Activated CD4-positive, alpha-beta memory T cell treated with anti-CD3 and anti-CD28 coated beads, Interleukin-2, amount 10 ng/mL, durations not matched to agents 7 days and 5 days (primary cell): ENCODE measurements at regions not wholly inside any gene's neighbourhood (a gene's known extent, or its start where the extent isn't known, plus 50 kb on each side); places are given as distances from the start of the nearest gene placed in this dataset.
"Not testable (repeated sequence)": the region's sequence is repeated elsewhere in the genome, so short reads cannot be mapped to it uniquely, and the experiment has no call there.

Source experiments
- CTCF ChIA-PET: fragments of 350-600 bp; sonication (Branson Sonifier 250); formaldehyde crosslinking; loops from one replicate; lab custom pipeline; 2021; ENCODE audit warnings: antibody characterized with exemption, inconsistent platforms; lab: Charles Lee
- POLR2A ChIA-PET: fragments of 350-600 bp; sonication (Branson Sonifier 250); formaldehyde crosslinking; loops from one replicate; lab custom pipeline; 2021; ENCODE audit warnings: antibody characterized with exemption; lab: Charles Lee
- DNase-seq: peaks from one replicate; pipeline ENCODE4 v3.0.0-alpha.2; 2020
- H3K27ac Mint-ChIP-seq: one replicate; pipeline ENCODE4 v1.8.0; 2021; ENCODE audit warnings: mild to moderate bottlenecking, mixed read lengths
- H3K27me3 Mint-ChIP-seq: one replicate; pipeline ENCODE4 v1.8.0; 2021; ENCODE audit warnings: mixed read lengths
- H3K36me3 Mint-ChIP-seq: one replicate; pipeline ENCODE4 v1.8.0; 2021; ENCODE audit warnings: low read depth, mixed read lengths
- H3K4me1 Mint-ChIP-seq: one replicate; pipeline ENCODE4 v1.8.0; 2021; ENCODE audit warnings: mixed read lengths
- H3K4me3 Mint-ChIP-seq: one replicate; pipeline ENCODE4 v1.8.0; 2021; ENCODE audit warnings: mild to moderate bottlenecking, mixed read lengths
- H3K9me3 Mint-ChIP-seq: one replicate; pipeline ENCODE4 v1.8.0; 2021; ENCODE audit warnings: mixed read lengths

- Mint-ChIP-seq H3K27me3 (no peaks in the 10 kb centered on the region), H3K4me1 (no peaks in the 10 kb centered on the region), H3K9me3 (peaks cover 2% of the 10 kb centered on the region), H3K4me3 (no peak overlapping the region), H3K36me3 (no peaks in the 10 kb centered on the region), H3K27ac (no peak overlapping the region)
- no peak for DNase-seq
- CTCF ChIA-PET, result no interaction called here
- POLR2A ChIA-PET, result no interaction called here
These were observed 708.6 kb downstream of the C4orf33 start for GRCh38 chr4:129804461-129804981.

- no peaks in the 10 kb centered on the region for H3K4me1 Mint-ChIP-seq
- ChIA-PET CTCF (no interaction called here), POLR2A (no interaction called here)
- no peaks in the 10 kb centered on the region for H3K27me3 Mint-ChIP-seq
- no peak for DNase-seq
- H3K27ac Mint-ChIP-seq, result no peak overlapping the region
- H3K9me3 Mint-ChIP-seq, result peaks cover 2% of the 10 kb centered on the region
- H3K4me3 Mint-ChIP-seq, result no peak overlapping the region
- H3K36me3 Mint-ChIP-seq, result no peaks in the 10 kb centered on the region
These were observed 711.0 kb downstream of the C4orf33 start for GRCh38 chr4:129806986-129807385.

- CTCF ChIA-PET, result no interaction called here
- POLR2A ChIA-PET, result no interaction called here
- H3K9me3 Mint-ChIP-seq, result peaks cover 2% of the 10 kb centered on the region
- H3K4me1 Mint-ChIP-seq, result no peaks in the 10 kb centered on the region
- H3K27me3 Mint-ChIP-seq, result no peaks in the 10 kb centered on the region
- H3K36me3 Mint-ChIP-seq, result no peaks in the 10 kb centered on the region
- no peak overlapping the region for H3K4me3 Mint-ChIP-seq
- no peak for DNase-seq
- H3K27ac Mint-ChIP-seq, result no peak overlapping the region
These were observed 712.3 kb downstream of the C4orf33 start for GRCh38 chr4:129808242-129808641.

GRCh38 chr4:129821073-129821472, 725.1 kb downstream of the C4orf33 start:
- Mint-ChIP-seq H3K27ac (no peak overlapping the region), H3K4me1 (no peaks in the 10 kb centered on the region)
- POLR2A ChIA-PET, result no interaction called here

GRCh38 chr4:129821963-129822362, 726.0 kb downstream of the C4orf33 start:
- no peak overlapping the region for H3K27ac Mint-ChIP-seq
- no peaks in the 10 kb centered on the region for H3K27me3 Mint-ChIP-seq
- DNase-seq, result no peak
- no peaks in the 10 kb centered on the region for H3K36me3 Mint-ChIP-seq
- no peaks in the 10 kb centered on the region for H3K9me3 Mint-ChIP-seq
- POLR2A ChIA-PET, result no interaction called here
- CTCF ChIA-PET, result no interaction called here
- no peaks in the 10 kb centered on the region for H3K4me1 Mint-ChIP-seq
- no peak overlapping the region for H3K4me3 Mint-ChIP-seq

More at GRCh38 chr4:129821073-129821472, 725.1 kb downstream of the C4orf33 start:
- Mint-ChIP-seq H3K9me3 (no peaks in the 10 kb centered on the region), H3K27me3 (no peaks in the 10 kb centered on the region), H3K36me3 (no peaks in the 10 kb centered on the region), H3K4me3 (no peak overlapping the region)
- CTCF ChIA-PET, result no interaction called here
- no peak for DNase-seq

GRCh38 chr4:129822701-129823100, 726.7 kb downstream of the C4orf33 start:
- no peak for DNase-seq
- CTCF ChIA-PET, result no interaction called here
- H3K36me3 Mint-ChIP-seq, result no peaks in the 10 kb centered on the region
- POLR2A ChIA-PET, result no interaction called here
- H3K27ac Mint-ChIP-seq, result no peak overlapping the region
- H3K4me1 Mint-ChIP-seq, result no peaks in the 10 kb centered on the region
- no peak overlapping the region for H3K4me3 Mint-ChIP-seq
- H3K27me3 Mint-ChIP-seq, result no peaks in the 10 kb centered on the region
- no peaks in the 10 kb centered on the region for H3K9me3 Mint-ChIP-seq

GRCh38 chr4:129823105-129823504, 727.2 kb downstream of the C4orf33 start:
- CTCF ChIA-PET, result no interaction called here
- POLR2A ChIA-PET, result no interaction called here
- Mint-ChIP-seq H3K4me3 (no peak overlapping the region), H3K27ac (no peak overlapping the region), H3K9me3 (no peaks in the 10 kb centered on the region), H3K27me3 (no peaks in the 10 kb centered on the region), H3K36me3 (no peaks in the 10 kb centered on the region), H3K4me1 (no peaks in the 10 kb centered on the region)
- DNase-seq, result no peak

GRCh38 chr4:129829373-129829772, 733.4 kb downstream of the C4orf33 start:
- CTCF ChIA-PET, result no interaction called here
- no peaks in the 10 kb centered on the region for H3K4me1 Mint-ChIP-seq

GRCh38 chr4:129839687-129840086, 743.7 kb downstream of the C4orf33 start:
- no peak for DNase-seq
- Mint-ChIP-seq H3K36me3 (no peaks in the 10 kb centered on the region), H3K27ac (no peak overlapping the region), H3K9me3 (peaks cover 5% of the 10 kb centered on the region), H3K27me3 (no peaks in the 10 kb centered on the region), H3K4me1 (no peaks in the 10 kb centered on the region), H3K4me3 (no peak overlapping the region)
- CTCF ChIA-PET, result no interaction called here
- POLR2A ChIA-PET, result no interaction called here

More at GRCh38 chr4:129829373-129829772, 733.4 kb downstream of the C4orf33 start:
- Mint-ChIP-seq H3K27ac (no peak overlapping the region), H3K9me3 (no peaks in the 10 kb centered on the region), H3K36me3 (no peaks in the 10 kb centered on the region), H3K27me3 (no peaks in the 10 kb centered on the region), H3K4me3 (no peak overlapping the region)
- no peak for DNase-seq
- POLR2A ChIA-PET, result no interaction called here

GRCh38 chr4:129842096-129842495, 746.1 kb downstream of the C4orf33 start:
- Mint-ChIP-seq H3K4me1 (no peaks in the 10 kb centered on the region), H3K4me3 (no peak overlapping the region), H3K36me3 (no peaks in the 10 kb centered on the region), H3K27me3 (no peaks in the 10 kb centered on the region), H3K27ac (no peak overlapping the region), H3K9me3 (peaks cover 5% of the 10 kb centered on the region)
- ChIA-PET CTCF (no interaction called here), POLR2A (no interaction called here)
- DNase-seq, result no peak

- Mint-ChIP-seq H3K9me3 (peaks cover 3% of the 10 kb centered on the region), H3K27ac (no peak overlapping the region), H3K4me1 (no peaks in the 10 kb centered on the region), H3K4me3 (no peak overlapping the region), H3K27me3 (no peaks in the 10 kb centered on the region), H3K36me3 (no peaks in the 10 kb centered on the region)
- ChIA-PET CTCF (no interaction called here), POLR2A (no interaction called here)
- DNase-seq, result no peak
These were observed 756.5 kb downstream of the C4orf33 start for GRCh38 chr4:129852434-129852833.

- H3K9me3 Mint-ChIP-seq, H3K4me3 Mint-ChIP-seq, CTCF ChIA-PET, H3K36me3 Mint-ChIP-seq, H3K27me3 Mint-ChIP-seq, H3K27ac Mint-ChIP-seq, POLR2A ChIA-PET, DNase-seq, H3K4me1 Mint-ChIP-seq: not testable (repeated sequence)
These were observed 757.9 kb downstream of the C4orf33 start for GRCh38 chr4:129853685-129854467.

- no peaks in the 10 kb centered on the region for H3K27me3 Mint-ChIP-seq
- no peak for DNase-seq
- no peak overlapping the region for H3K4me3 Mint-ChIP-seq
- H3K9me3 Mint-ChIP-seq, result no peaks in the 10 kb centered on the region
- ChIA-PET CTCF (no interaction called here), POLR2A (no interaction called here)
- no peaks in the 10 kb centered on the region for H3K4me1 Mint-ChIP-seq
- H3K27ac Mint-ChIP-seq, result no peak overlapping the region
- H3K36me3 Mint-ChIP-seq, result no peaks in the 10 kb centered on the region
These were observed 766.5 kb downstream of the C4orf33 start for GRCh38 chr4:129862461-129862860.

- no peak for DNase-seq
- H3K27me3 Mint-ChIP-seq, result no peaks in the 10 kb centered on the region
- no peaks in the 10 kb centered on the region for H3K9me3 Mint-ChIP-seq
- ChIA-PET POLR2A (no interaction called here), CTCF (no interaction called here)
- no peaks in the 10 kb centered on the region for H3K36me3 Mint-ChIP-seq
- no peaks in the 10 kb centered on the region for H3K4me1 Mint-ChIP-seq
- H3K4me3 Mint-ChIP-seq, result no peak overlapping the region
- H3K27ac Mint-ChIP-seq, result no peak overlapping the region
These were observed 767.3 kb downstream of the C4orf33 start for GRCh38 chr4:129863206-129863605.
